Smooth muscle cell of the brain vasculature (primary cell): ENCODE measurements at regions not wholly inside any gene's neighbourhood (a gene's known extent, or its start where the extent isn't known, plus 50 kb on each side); places are given as distances from the start of the nearest gene placed in this dataset.

ENCODE experiments used
- DNase-seq: peaks from one replicate; pipeline ENCODE4 v3.0.0-alpha.2; 2012; ENCODE audit warnings: low read depth, low spot score

DNA sequence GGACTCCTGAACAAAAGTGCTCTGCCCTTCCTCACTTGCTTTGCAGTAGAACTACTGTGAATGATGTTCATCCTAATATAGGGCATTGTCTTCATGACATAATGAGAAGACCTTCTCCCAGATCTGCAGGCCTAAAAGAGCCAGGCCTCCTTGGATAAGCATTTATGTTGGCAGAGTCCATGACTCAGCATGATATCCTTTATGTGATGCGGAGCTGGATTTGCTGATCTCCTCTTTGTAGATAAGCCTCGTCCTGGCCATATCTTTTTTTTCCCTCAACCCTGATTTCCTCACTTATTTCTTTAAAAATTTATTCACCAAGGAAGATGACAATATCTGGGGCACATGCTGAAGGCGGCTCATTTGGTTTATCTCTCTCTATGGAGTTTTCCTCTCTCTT is 62.4 kb upstream of the TAS2R1 start:
- DNase-seq: no peak

DNA sequence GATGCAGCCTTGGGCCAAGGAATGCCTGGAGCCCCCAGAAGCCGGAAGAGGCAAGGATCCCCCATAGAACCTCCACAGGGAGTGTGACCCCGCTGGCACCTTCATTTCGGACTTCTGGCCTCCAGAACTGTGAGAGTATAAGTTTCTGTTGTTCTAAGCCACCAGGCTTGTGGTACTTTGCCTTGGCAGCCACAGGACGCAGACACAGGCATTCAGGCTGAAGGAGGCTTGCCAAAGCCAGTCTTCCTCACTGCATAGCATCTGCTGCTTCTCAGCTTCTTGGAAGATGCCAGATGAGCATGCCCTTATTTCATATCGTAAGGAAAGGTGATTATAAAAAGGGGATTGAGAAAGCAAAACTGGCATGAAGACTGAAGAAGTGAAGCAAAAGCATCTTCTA is 61.1 kb upstream of the TAS2R1 start:
- no peak for DNase-seq

- no peak for DNase-seq
Observed at GRCh38 chr5:9690751-9691150, 60.6 kb upstream of the TAS2R1 start.

GRCh38 chr5:9686216-9686615 is 56.1 kb upstream of the TAS2R1 start:
- DNase-seq: no peak

DNA sequence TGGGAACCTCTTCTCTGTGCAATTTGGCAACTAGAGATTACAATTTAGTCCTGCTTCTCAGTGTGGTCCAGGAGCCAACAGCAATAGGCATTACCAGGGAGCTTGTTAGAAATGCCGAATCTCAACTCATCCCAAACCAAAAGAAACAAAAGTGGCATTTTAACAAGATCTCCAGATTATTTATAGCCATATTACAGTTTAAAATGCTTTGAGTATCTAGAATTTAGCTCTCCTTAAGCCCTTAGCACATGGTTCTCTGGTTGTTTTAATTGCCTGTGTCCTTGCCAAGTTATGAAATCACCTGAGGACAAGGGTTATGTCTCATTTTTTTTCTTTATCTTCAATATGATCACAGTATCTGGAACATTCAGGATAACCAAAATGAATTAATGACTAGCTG is 51.6 kb upstream of the TAS2R1 start:
- no peak for DNase-seq
